GM19438 (cell line): ENCODE measurements at regions not wholly inside any gene's neighbourhood (a gene's known extent, or its start where the extent isn't known, plus 50 kb on each side); places are given as distances from the start of the nearest gene placed in this dataset.

Experiments
- ATAC-seq: cut with Tn5 transposase; IDR thresholded peaks from one replicate; pipeline ENCODE4 v1.9.1; 2021; ENCODE audit warnings: low read depth; ENCODE audit not compliant: unreplicated experiment

GRCh38 chr10:130989670-130990232, 321.8 kb downstream of the TCERG1L start:
- ATAC-seq: no peak

DNA sequence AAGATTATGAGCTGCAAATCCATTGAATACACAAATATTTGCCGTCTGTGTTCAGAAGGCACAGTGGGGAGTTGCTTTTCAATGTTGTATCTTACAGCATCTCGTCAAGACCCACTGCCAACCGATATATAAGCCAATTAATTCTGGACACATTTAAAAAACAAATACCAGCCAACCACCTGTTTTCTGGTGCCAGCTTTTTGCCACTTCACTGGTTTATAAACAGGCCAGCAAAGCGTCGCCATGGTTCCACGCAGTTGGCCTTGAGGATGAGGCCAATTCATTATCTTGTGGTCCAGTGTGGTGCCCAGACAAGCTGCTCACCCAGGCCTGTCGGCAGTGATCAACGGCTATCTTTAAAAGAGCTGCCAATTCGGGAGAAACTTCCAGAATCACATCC, 321.0 kb downstream of the TCERG1L start:
- ATAC-seq: no peak

GRCh38 chr10:130992802-130993523, 318.6 kb downstream of the TCERG1L start:
- no peak for ATAC-seq

DNA sequence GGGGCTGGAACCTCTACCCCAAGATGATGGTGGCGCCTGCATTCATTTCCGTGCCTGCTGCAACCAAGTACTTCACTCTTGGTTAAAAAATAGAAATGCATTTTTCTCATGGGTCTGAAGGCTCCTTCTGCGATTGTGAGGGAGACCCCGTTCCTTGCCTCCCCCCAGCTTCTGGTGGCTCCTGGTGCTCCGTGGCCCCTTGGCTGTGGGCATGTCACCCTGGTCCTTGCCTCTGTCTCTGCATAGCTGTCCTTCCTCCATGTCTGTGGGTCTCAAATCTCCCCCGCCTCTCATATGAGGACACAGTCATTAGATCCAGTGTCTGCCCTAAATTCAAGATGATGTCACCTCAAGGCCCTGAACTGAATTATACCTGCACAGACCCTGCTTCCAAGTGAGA, 317.9 kb downstream of the TCERG1L start:
- no peak for ATAC-seq

DNA sequence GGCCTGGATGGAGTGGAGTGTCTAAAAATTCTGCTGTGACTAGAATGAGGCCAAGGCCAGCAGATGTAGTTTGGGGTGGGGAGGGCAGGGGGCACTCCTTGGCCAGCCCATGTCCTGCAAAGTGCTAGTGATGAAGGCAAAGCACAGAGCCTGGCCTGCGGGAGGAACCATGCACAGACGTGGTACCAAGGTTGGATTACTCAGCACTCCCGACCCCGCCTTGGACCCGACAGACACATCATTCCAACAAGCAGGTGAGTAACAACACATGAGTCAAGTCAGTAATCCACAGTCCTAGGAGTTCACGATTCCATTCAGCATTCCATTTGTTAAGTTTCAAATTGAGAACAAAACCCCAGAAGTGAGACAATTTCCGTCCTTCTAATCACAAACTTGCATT, 317.3 kb downstream of the TCERG1L start:
- ATAC-seq: no peak

DNA sequence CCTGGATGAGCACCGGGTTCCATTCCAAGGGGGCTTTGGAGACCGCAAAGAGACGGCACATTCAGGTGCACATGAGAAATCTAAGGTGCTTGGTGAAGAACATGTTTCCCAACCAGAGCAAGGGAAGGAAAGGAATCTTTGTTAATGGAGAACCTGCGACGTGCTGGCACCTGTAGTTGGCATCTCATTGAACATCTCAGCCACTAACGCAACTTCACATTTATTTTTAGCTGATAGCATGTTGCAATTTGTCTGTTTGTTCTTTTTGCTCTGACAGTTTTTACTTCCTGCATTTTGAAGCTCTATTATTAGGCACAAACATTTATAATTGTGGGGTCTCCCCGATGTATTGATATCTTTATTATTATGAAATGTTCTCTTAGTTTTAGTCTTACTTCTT, 316.7 kb downstream of the TCERG1L start:
- ATAC-seq: no peak

- no peak for ATAC-seq
These were observed 314.1 kb downstream of the TCERG1L start for GRCh38 chr10:130997267-130998045.

DNA sequence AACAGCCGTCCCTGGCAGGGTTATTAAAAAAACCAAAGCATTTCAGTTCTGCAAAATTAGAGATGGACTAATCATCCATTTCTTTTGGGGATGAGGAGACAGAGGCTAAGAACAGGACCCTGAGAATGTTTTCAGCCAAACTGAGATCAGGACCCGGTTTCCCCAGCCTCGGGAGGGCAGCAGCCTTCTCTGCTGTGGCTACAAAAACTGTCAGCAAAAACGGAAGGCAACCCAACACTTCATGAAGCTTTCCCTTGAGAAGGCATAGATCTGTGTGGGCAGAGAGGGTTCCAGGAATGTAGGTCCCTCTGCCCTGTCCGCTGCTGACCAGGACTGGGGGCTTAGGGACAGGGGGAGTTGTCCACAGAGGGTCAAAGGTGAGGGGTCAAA, 313.5 kb downstream of the TCERG1L start:
- no peak for ATAC-seq

DNA sequence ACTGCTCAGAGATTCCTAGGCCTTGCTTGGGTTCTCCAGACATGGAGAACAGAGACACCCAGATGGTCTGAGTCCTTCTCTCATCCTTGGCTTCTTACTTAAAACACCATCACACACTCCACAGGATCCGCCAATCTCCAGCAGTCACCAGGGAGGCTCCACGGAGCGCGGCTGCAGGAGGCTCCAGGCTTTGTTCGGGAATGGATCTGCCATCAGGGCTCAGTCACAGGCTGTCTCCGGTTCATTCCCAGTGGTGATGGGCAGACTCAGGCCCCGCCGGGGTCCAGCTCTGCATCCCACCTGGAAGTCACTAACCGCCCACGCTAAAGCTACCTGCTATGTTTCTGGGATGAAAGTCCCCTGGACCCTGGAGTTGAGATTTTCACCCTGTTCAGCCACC, 312.9 kb downstream of the TCERG1L start:
- ATAC-seq: no peak

- ATAC-seq: no peak
These were observed 311.9 kb downstream of the TCERG1L start for GRCh38 chr10:130999376-131000202.

- no peak for ATAC-seq
These were observed 311.3 kb downstream of the TCERG1L start for GRCh38 chr10:131000244-131000643.

DNA sequence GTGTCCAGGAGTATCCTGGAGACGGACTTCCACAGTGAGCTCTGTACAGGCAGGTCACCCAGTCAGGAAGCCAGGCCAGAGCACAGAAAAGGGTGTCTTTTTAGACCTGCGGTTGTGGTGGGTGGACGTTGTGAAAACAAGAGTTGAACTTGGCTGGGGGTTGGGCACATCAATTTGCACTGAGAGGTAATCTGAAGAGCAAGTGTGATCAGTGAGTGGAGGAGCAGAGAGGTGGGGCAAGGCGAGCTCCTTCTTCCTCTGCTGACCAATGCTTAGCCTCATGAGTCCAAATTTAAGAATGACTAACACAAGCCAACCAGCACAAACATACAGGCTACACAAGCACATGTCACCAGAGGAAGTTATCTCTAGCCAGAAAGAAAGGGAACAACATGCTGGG, 310.8 kb downstream of the TCERG1L start:
- no peak for ATAC-seq

DNA sequence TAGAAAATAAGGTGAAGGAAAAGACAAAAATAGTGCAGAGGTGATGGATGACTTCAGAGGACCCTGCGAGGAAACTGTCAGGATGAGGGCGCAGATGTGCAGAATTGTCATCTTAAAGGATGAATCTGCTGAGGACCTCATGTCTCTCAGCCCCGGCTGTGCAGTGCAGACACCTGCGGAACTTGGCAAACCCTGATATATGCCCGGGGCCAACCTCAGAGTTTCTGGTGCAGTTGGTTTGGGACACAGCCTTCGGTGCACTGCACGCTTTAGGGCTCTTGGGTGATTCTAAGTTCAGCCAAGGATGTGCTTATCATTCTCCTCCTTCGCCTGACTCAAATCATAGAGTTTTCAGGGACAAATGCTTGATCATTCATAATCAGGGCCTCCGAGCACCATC, 310.1 kb downstream of the TCERG1L start:
- ATAC-seq: no peak

DNA sequence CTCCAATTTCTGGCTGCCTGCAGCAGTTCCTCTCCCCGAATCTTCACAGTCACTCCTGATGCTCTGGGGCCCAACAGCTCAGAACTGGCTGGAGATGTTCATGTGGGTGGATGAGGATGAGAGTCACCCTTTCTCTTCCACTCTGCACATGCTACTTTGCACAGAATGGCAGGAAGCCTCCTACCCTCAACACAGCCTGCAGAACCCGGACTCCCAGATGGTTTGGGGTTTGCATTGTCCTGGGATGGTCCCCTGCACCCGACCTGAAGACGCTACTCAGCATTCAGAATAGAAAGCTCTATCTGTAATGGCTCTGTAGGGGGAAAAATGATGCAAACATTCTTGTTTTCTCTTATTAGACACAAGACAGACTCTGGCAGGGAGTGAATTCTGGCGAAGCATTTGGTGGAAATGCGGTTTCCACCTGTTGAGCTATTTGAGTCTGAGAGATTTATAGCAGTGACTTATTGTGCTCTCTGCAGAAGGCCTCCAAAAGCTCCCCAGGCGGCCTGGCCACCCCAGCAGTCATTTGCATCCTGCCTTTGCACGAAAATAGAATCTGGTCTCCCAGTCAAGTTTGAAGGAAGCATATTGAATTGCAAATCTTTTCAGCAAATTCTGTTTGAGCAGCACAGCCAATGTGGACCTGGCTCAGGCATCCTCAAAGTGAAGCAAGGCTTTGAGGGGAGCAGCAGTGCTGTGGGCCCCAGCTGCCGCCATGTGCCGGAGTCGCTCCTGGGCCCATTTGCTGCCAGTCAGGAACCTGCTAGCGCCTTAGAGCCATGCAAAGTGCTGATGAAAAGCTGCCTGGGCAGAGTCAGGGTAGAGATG, 309.3 kb downstream of the TCERG1L start:
- no peak for ATAC-seq

GRCh38 chr10:131003455-131003854, 308.1 kb downstream of the TCERG1L start:
- ATAC-seq: no peak

DNA sequence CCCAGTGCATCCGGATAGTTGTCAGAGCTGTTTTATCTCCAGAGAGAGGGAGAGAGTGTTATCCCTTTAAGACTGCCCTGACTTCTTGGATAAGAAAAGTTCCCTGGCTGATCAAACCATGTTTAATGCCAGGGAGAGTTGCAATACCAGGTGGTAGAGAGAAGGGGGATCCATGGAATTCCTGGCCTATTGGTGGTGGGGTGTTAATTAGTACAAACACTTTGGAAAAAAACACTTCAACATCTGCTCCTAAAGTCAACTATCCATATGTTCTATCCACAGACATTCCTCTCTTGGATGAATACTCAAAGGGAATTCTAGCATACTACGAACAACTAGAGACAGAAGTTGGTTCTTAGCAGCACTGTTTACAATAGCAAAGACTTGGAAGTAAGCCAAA, 307.2 kb downstream of the TCERG1L start:
- ATAC-seq: no peak

GRCh38 chr10:131006458-131007256, 304.9 kb downstream of the TCERG1L start:
- ATAC-seq: no peak

DNA sequence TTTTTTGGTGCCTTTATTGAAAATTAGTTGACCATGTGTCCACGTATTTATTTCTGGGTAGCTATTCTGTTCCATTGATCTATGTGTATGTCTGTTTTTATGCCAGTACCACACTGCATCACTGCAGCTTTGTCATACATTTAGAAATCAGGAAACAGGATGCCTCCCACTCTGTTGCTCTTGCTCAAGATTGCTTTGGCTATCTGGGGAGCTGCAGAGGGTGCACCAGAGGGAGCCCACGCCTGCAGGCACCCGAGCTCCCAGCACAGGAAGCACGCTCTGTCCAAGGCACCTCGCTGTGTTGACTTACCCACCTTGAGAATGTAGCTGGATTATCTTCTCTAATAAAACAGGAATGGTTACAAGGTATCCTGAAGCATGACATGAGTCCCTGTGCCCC, 301.7 kb downstream of the TCERG1L start:
- no peak for ATAC-seq

GRCh38 chr10:131010965-131011575, 300.5 kb downstream of the TCERG1L start:
- ATAC-seq: no peak
